ENCODE measurements at regions not wholly inside any gene's neighbourhood (a gene's known extent, or its start where the extent isn't known, plus 50 kb on each side); places are given as distances from the start of the nearest gene placed in this dataset.

DNA sequence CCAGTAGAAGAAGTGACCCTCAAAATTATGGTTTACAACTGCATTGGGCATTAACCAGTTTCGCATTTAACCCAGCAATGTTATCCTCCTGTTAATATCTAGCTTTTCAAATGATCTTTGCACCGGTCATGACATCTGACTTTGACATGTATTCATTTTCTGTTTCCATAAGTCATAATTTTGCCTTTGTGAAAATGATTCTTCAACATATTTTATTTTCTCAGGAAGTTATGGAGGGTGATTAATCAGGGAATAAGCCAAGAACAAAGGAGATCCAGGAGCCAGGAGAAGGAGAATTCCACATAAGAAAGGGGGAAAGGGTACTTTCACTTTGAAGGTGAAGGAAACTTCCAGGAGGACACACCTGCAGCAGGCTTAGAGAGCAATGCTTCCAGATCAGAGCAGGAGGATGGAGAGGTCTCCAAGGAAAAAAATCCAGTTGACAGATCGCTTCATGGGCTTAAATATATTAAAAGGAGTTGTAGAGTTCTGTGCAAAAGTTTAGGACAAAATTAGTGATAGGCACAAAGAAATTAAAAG, 92.1 kb upstream of the FAM3C start:
- DNase-seq = no peak

DNA sequence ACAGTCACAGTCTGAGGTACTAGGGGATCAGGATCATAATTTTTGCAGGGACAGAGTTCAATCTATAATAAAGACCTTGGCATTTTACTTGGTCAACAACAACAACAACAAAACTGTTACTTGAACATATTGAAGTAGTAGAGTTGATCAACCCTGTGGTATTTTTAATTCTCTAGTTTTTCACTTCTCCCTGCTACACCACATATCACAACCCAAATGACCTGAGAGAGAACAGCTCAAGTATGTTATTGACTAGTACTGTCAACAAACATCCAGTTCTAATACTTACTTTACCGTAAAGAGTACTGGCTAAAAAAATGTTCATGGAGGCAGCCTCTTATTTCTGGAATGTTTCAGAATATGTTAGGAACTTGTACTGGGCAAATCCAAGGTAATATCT, 90.5 kb upstream of the FAM3C start:
- DNase-seq = no peak

GRCh38 chr7:121485467-121486243, 89.5 kb upstream of the FAM3C start:
- DNase-seq = no peak

DNA sequence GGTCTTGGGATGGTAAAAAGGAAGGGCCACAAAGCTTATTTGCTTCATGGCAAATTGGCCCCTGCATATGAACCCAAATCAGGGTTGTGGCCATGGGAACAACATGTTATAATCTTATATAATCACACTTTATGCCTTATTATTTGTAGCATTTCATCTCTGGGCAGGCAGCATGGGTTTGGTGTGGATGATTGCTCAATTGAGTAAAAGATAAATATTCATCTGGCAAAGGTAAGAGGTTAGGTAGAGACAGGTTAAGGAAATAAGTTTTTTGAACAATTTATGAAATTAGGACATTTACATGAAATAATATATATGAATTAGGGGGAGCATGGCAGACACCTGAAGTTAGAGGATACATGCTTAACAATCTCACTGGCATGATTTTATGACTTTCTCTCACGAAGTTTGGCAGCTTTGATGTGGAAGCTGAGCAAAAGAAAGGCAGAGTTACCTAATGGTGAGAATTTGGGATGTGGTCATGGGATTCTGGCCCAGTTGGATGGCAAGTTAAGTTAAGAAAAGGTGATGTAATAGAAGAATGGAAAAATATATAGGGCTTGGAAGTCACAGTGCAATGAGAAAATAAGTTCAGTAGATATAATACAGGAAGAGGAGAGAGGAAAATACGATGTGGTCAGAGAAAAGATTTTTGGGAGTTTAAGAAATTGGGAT, 88.1 kb upstream of the FAM3C start:
- DNase-seq = no peak

DNA sequence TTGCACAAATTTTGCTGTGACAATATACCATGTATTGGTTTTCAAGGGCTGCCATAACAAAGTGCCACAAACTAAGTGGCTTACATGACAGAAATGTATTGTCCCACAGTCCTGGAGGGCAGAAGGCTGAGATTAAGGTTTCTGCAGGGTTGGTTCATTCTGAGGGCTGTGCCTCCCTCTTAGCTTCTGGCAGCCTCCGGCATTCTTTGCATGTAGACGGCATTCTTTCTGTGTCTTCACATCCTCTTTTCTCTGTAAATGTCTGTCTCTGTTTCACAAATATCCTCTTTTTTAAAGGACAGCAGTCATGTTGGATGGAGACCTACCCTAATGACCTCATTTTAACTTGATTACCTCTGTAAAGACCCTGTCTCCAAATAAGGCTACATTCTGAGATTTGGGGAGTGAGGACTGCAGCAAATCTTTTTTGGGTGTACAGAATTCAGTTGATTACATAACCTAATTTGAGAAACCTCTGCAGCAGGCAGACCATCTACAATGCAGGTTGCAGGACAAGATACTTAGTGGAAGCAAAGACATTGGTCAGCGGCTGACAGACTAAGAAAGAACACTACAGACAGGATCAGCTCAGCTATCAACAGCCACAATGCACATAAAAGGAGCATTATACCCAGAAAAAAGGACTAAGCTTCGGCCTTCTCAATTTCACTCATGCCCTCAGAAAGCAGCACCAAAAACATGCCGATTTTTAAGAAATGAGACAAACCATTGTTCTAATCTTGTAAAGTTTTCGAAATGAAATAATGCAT, 84.6 kb upstream of the FAM3C start:
- DNase-seq = peak; percentile 37

- peak; percentile 37 for DNase-seq
Measured at GRCh38 chr7:121480058-121480457, 84.0 kb upstream of the FAM3C start.

DNA sequence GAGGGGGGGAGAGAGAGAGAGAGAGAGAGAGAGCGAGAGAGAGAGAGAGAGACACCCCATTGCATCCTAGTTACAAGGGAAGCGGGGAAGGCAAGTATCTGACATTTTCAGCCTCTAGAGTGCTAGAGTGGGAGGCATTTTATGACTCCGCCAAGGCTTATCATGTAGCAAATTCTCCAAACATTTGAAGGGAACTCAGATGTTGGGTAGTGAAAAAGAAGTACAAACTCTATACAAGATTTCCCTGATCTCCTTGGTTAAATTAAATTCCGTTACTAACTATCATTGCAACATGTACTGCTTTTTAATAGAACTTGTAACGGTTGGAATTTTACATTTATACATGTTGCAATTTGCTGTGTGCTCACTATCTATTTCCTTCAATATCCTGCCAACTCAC, 83.4 kb upstream of the FAM3C start:
- DNase-seq = no peak

DNA sequence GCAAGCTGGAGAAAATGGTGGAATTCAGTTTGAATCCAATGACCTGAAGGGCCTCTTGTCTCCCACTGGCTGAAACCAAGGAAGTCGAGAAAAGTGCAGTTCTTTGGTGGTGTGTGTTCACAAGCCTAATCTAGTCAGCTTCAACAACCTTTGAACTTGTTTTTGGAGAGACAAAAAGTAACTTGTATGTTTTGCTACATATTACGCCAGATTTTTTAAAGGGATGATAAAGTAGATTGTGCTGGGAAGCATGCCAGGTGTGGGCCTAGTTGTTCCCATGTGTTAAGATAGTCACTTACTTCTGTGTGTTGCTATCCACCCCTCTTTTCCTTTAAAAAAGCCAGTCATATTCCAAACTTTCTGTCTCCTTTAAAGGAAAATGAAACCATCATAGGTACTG, 79.7 kb upstream of the FAM3C start:
- DNase-seq = no peak

GRCh38 chr7:121474301-121474673, 78.2 kb upstream of the FAM3C start:
- no peak for DNase-seq

DNA sequence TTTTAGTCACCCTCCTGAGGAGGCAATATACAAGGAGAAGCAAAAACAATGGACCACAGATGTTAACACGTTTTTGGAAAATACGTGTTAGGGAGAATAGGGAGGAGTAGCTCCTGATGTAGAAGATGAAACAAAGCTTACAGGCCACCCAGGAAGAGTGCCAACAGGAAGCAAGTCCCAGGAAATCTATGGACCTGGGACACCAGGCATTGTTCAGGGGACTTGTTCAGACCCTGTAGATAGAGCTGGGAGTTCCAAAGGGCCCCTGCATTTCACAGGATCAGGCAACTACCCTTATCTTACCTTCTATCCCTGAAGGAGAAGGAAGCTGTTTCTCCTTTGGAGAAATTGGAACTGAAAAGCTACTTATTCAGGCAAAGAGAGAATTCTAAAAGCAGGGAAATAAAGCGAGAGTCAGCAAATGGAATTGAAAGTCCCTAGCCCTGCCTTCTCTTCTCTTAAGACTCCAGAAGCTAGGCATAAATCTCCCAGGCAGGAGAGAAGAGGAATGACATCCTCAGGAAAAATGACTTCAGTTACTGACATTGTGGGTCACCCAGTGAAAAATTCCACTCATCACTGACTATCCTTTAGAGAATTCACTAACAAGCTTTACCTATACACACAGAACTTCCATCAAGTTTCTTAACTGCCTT, 77.7 kb upstream of the FAM3C start:
- DNase-seq = peak; percentile 27

- DNase-seq = no peak
Measured at GRCh38 chr7:121466455-121466854, 70.3 kb upstream of the FAM3C start.

DNA sequence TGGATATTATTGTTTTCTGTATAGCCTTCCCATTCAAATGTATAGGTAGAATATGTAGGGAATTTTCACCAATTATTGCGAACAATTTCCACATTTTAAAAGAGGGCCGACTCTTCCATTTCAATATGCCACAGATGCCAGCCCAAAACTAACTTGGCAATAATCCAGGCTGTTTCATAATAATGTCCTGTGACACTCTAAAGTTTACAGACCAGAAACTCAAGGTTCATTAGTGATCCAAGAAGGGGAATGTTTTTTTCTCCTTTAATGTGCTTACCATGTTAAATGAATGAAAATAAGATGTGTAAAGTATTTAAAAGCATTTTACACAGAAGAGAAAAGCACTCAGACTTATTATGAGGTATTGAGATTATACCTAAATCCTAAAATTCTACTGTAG, 63.0 kb upstream of the FAM3C start:
- no peak for DNase-seq

GRCh38 chr7:121456785-121457359, 60.8 kb upstream of the FAM3C start:
- DNase-seq = no peak

GRCh38 chr7:121456015-121456414, 59.9 kb upstream of the FAM3C start:
- no peak for DNase-seq

DNA sequence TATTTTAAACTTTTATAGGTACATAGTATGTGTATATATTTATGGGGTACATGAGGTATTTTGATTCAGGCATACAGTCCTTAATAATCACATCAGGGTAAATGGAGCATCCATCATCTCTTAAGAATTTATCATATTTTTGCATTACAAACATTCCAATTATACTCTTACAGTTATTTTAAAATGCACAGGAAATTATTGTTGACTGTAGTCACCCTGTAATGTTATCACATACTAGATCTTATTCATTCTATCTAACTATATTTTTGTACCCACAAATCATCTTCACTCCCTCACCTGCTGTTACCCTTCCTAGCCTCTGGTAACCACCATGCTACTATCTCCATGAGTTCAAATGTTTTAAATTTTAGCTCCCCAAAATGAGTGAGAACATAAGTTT, 56.3 kb upstream of the FAM3C start:
- peak; percentile 61 for DNase-seq

- peak; percentile 54 for DNase-seq
Measured at GRCh38 chr7:121451367-121452094, 55.4 kb upstream of the FAM3C start.

DNA sequence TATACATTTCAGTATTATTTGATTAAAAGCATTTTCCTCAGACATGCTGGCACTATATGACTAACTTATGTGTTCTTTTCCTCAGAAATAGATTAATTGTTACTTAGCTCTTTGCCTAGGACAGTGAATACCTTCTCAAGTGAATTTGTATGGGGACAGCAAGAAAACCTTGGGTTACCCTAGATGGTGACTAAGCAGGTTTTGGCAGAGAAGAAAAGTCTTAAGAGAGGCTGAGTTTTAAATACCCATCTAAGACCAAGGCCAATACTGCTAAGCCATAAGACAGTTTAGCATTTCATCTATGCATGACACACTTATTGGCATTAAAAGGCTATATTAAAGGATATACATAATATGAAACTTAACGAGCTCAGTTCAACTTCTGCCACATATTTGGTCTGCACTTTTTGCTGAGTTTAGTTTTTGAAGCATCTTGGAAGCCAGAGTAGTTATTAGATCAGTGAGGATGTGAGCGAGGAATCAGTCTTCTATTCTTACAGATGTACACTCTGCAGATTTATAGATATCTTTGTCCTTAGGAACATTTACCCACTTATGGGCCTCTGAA, 54.6 kb upstream of the FAM3C start:
- DNase-seq = no peak

DNA sequence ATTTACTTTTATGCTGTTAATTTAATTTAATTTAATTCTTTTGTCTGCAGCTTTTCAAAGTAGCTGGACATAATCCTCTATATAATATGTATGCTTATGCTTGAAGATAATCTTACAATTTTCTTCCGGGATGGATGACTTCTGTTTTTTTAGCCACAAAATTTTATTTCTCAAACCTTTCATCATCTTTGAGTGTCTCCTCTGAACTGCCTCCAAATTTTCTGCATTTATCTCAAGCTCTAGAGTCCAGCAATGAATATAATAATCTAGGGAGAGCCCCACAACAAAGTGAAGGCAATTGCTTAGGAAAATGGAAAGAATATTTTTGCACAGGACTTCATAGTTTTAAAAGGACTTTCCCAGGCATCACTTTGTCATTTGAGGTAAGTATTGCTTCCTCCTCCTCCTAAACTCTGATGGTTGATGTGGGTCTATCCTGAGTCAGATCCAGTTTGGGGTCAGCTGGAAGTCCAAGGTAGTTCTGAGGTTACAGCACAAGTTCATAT, 53.7 kb upstream of the FAM3C start:
- no peak for DNase-seq

- peak; percentile 44 for DNase-seq
Measured at GRCh38 chr7:121449329-121449728, 53.2 kb upstream of the FAM3C start.

GRCh38 chr7:121448429-121448828, 52.3 kb upstream of the FAM3C start:
- no peak for DNase-seq

GRCh38 chr7:121447911-121448300, 51.8 kb upstream of the FAM3C start:
- DNase-seq = no peak

All from fibroblast of skin of back (primary cell).